Chondrocyte (in vitro differentiated cells): ENCODE measurements at regions not wholly inside any gene's neighbourhood (a gene's known extent, or its start where the extent isn't known, plus 50 kb on each side); places are given as distances from the start of the nearest gene placed in this dataset.
A peak's percentile ranks its signal among the peaks of the same experiment; 100 is the strongest.

Source experiments
- DNase-seq: peaks from one replicate; pipeline ENCODE4 v3.0.0; 2021; ENCODE audit warnings: mixed read lengths, low spot score
- H3K27ac Mint-ChIP-seq: one replicate; pipeline ENCODE4 v1.8.0; 2021; ENCODE audit warnings: mild to moderate bottlenecking, moderate library complexity, mixed read lengths; ENCODE audit not compliant: unreplicated experiment
- H3K27me3 Mint-ChIP-seq: 2 replicates; pipeline ENCODE4 v1.8.0; 2021; ENCODE audit warnings: low read depth, mixed read lengths
- H3K36me3 Mint-ChIP-seq: 2 replicates; pipeline ENCODE4 v1.8.0; 2021; ENCODE audit warnings: low read depth, mixed read lengths
- H3K4me1 Mint-ChIP-seq: 2 replicates; pipeline ENCODE4 v1.8.0; 2021; ENCODE audit warnings: low read depth, mild to moderate bottlenecking, mixed read lengths
- H3K4me3 Mint-ChIP-seq: one replicate; pipeline ENCODE4 v1.8.0; 2021; ENCODE audit warnings: mild to moderate bottlenecking, moderate library complexity, mixed read lengths; ENCODE audit not compliant: unreplicated experiment
- H3K9me3 Mint-ChIP-seq: 2 replicates; pipeline ENCODE4 v1.8.0; 2021; ENCODE audit warnings: low read depth, mixed read lengths
- TF ChIP-seq, protein P1 (sequence below): fragments of 200-600 bp; sonication (generic); IDR thresholded peaks from 2 replicates; pipeline ENCODE4 v1.5.0; 2021; ENCODE audit warnings: antibody characterized with exemption, mild to moderate bottlenecking, moderate library complexity

GRCh38 chr5:89230178-89230577 is 347.2 kb upstream of the MEF2C start:
- Mint-ChIP-seq H3K27me3 (no peaks in the 10 kb centered on the region), H3K27ac (no peak overlapping the region), H3K4me1 (peaks cover 9% of the 10 kb centered on the region), H3K36me3 (no peaks in the 10 kb centered on the region), H3K4me3 (no peak overlapping the region), H3K9me3 (peaks cover 5% of the 10 kb centered on the region)
- TF ChIP-seq, protein P1, sequence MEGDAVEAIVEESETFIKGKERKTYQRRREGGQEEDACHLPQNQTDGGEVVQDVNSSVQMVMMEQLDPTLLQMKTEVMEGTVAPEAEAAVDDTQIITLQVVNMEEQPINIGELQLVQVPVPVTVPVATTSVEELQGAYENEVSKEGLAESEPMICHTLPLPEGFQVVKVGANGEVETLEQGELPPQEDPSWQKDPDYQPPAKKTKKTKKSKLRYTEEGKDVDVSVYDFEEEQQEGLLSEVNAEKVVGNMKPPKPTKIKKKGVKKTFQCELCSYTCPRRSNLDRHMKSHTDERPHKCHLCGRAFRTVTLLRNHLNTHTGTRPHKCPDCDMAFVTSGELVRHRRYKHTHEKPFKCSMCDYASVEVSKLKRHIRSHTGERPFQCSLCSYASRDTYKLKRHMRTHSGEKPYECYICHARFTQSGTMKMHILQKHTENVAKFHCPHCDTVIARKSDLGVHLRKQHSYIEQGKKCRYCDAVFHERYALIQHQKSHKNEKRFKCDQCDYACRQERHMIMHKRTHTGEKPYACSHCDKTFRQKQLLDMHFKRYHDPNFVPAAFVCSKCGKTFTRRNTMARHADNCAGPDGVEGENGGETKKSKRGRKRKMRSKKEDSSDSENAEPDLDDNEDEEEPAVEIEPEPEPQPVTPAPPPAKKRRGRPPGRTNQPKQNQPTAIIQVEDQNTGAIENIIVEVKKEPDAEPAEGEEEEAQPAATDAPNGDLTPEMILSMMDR: no peak
- DNase-seq: no peak

DNA sequence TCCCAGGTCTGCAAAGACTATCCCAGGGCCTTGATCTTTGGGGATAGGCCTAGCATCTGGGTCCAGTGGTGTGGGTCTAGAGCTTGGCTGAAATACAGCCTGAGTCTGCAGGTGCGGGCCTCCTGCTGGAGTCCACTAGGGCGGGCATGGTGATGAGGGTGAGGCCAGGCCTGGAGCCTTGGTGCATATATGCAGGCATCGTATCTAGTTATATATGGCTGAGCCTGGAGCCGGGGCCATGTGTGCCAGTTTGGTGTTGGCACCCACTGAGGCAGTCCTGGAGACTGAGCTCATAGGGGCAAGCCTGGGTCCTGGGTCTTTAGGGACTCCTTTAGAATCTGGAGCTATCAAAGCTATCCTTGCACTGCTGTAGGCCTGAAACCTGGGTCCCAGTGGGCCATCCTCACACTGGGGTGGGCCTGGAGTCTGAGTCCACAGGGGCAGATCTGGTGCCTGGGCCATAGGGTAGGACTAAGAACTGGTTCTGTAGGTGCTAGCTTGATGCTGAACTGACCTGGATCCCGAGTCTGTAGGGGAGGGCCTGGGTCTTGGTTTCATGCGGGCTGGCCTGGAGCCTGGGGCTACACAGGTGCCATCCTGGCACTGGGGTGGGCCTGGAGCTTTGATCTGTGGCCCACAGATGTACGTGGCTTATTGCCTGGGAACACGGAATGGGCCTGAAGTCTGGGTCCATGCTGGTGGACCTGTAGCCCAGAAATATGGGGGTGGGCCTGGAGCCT is 346.5 kb upstream of the MEF2C start:
- peaks cover 9% of the 10 kb centered on the region for H3K4me1 Mint-ChIP-seq
- no peak overlapping the region for H3K4me3 Mint-ChIP-seq
- H3K9me3 Mint-ChIP-seq: peaks cover 6% of the 10 kb centered on the region
- no peaks in the 10 kb centered on the region for H3K27me3 Mint-ChIP-seq
- peak; percentile 87 for DNase-seq
- H3K36me3 Mint-ChIP-seq: no peaks in the 10 kb centered on the region
- no peak overlapping the region for H3K27ac Mint-ChIP-seq
- TF ChIP-seq, protein P1: no peak

- no peaks in the 10 kb centered on the region for H3K36me3 Mint-ChIP-seq
- H3K27ac Mint-ChIP-seq: no peak overlapping the region
- H3K9me3 Mint-ChIP-seq: peaks cover 15% of the 10 kb centered on the region
- H3K4me3 Mint-ChIP-seq: no peak overlapping the region
- TF ChIP-seq, protein P1: no peak
- DNase-seq: no peak
- H3K4me1 Mint-ChIP-seq: peaks cover 9% of the 10 kb centered on the region
- no peaks in the 10 kb centered on the region for H3K27me3 Mint-ChIP-seq
These were observed 345.4 kb upstream of the MEF2C start for GRCh38 chr5:89228355-89228754.

DNA sequence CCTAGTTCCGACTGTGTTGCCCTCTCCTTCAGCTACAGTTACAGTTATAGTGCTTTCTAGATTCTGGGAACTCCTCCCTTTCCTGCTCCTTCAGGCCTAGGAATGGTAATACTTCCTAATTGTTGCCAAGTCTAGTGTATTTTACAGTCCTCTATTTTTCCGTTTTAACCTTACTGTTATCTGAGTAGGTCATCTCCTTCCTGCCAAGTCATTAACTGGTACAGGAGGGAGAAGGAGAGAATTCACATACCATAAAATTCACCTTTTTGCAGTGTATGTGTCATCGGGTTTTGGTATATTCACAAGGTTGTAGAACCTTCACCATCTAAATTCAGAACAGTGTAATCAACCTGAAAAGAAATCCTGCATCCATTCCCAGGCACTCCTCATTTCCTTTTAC is 335.4 kb upstream of the MEF2C start:
- Mint-ChIP-seq H3K27ac (no peak overlapping the region), H3K4me3 (no peak overlapping the region), H3K4me1 (peaks cover 5% of the 10 kb centered on the region), H3K27me3 (no peaks in the 10 kb centered on the region), H3K36me3 (peaks cover 4% of the 10 kb centered on the region), H3K9me3 (peaks cover 8% of the 10 kb centered on the region)
- DNase-seq: no peak
- TF ChIP-seq, protein P1: no peak

- H3K9me3 Mint-ChIP-seq: peaks cover 6% of the 10 kb centered on the region
These were observed 333.6 kb upstream of the MEF2C start for GRCh38 chr5:89216606-89217005.

More at GRCh38 chr5:89216606-89217005, 333.6 kb upstream of the MEF2C start:
- H3K27ac Mint-ChIP-seq: no peak overlapping the region
- no peaks in the 10 kb centered on the region for H3K36me3 Mint-ChIP-seq
- H3K4me3 Mint-ChIP-seq: no peak overlapping the region
- DNase-seq: no peak
- no peaks in the 10 kb centered on the region for H3K27me3 Mint-ChIP-seq
- H3K4me1 Mint-ChIP-seq: peaks cover 13% of the 10 kb centered on the region
- TF ChIP-seq, protein P1: no peak
